GM23338 (cell line): ENCODE measurements at regions not wholly inside any gene's neighbourhood (a gene's known extent, or its start where the extent isn't known, plus 50 kb on each side); places are given as distances from the start of the nearest gene placed in this dataset.

Experiments
- ATAC-seq: fragments of 200-7000 bp; cut with Tn5 transposase; 3 replicates; pipeline ENCODE4 v1.9.1; 2020
- DNase-seq: peaks from one replicate; pipeline ENCODE4 v3.0.0-alpha.2; 2015; ENCODE audit warnings: low spot score
- H2AFZ ChIP-seq: fragments of 200-600 bp; sonication (generic); 2 replicates; pipeline ENCODE4 v1.8.0; 2016; ENCODE audit warnings: antibody characterized with exemption, mild to moderate bottlenecking, moderate library complexity
- H3F3A ChIP-seq: fragments of 200-600 bp; sonication (generic); replicated peaks from 2 replicates; pipeline ENCODE4 v1.8.0; 2017; ENCODE audit warnings: antibody characterized with exemption, mixed run types, low read depth
- H3K27ac ChIP-seq: fragments of 200-600 bp; sonication (generic); 2 replicates; pipeline ENCODE4 v1.6.1; 2016; ENCODE audit warnings: low read depth
- H3K27me3 ChIP-seq: fragments of 200-600 bp; sonication (generic); 2 replicates; pipeline ENCODE4 v1.8.0; 2016; ENCODE audit warnings: mild to moderate bottlenecking, mixed run types, moderate library complexity; ENCODE audit not compliant: insufficient read depth
- H3K36me3 ChIP-seq: fragments of 200-600 bp; sonication (generic); 2 replicates; pipeline ENCODE4 v1.8.0; 2016; ENCODE audit warnings: mild to moderate bottlenecking; ENCODE audit not compliant: insufficient read depth
- H3K4me1 ChIP-seq: fragments of 200-600 bp; sonication (generic); 2 replicates; pipeline ENCODE4 v1.8.0; 2016; ENCODE audit warnings: mild to moderate bottlenecking, moderate library complexity; ENCODE audit not compliant: insufficient read depth
- H3K4me2 ChIP-seq: fragments of 200-600 bp; sonication (generic); 2 replicates; pipeline ENCODE4 v1.7.1; 2017; ENCODE audit warnings: mixed run types
- H3K4me3 ChIP-seq: fragments of 200-600 bp; sonication (generic); 2 replicates; pipeline ENCODE4 v1.6.1; 2016; ENCODE audit warnings: mixed run types
- H3K79me2 ChIP-seq: fragments of 200-600 bp; sonication (generic); replicated peaks from 2 replicates; pipeline ENCODE4 v1.8.0; 2017; ENCODE audit warnings: mild to moderate bottlenecking; ENCODE audit not compliant: insufficient read depth
- H3K9me2 ChIP-seq: fragments of 200-600 bp; sonication (generic); 2 replicates; pipeline ENCODE4 v1.8.0; 2017; ENCODE audit not compliant: insufficient read depth
- H4K20me1 ChIP-seq: fragments of 200-600 bp; sonication (generic); replicated peaks from 2 replicates; pipeline ENCODE4 v1.8.0; 2017; ENCODE audit warnings: mild to moderate bottlenecking; ENCODE audit not compliant: insufficient read depth
- H3K27ac Mint-ChIP-seq: 2 replicates; pipeline ENCODE4 v1.8.0; 2020; ENCODE audit warnings: inconsistent platforms, mild to moderate bottlenecking, moderate library complexity, mixed read lengths
- H3K27me3 Mint-ChIP-seq: 3 replicates; pipeline ENCODE4 v1.8.0; 2022; ENCODE audit warnings: low read depth, mild to moderate bottlenecking, moderate library complexity, mixed read lengths, inconsistent platforms; ENCODE audit not compliant: insufficient read depth, poor library complexity
- H3K36me3 Mint-ChIP-seq: 3 replicates; pipeline ENCODE4 v1.8.0; 2021; ENCODE audit warnings: low read depth, mild to moderate bottlenecking, inconsistent platforms, moderate library complexity, mixed read lengths
- H3K4me1 Mint-ChIP-seq: 3 replicates; pipeline ENCODE4 v1.8.0; 2020; ENCODE audit warnings: mild to moderate bottlenecking, inconsistent platforms, mixed read lengths
- H3K4me3 Mint-ChIP-seq: 3 replicates; pipeline ENCODE4 v1.8.0; 2021; ENCODE audit warnings: moderate library complexity, mild to moderate bottlenecking, inconsistent platforms, mixed read lengths
- H3K9me3 Mint-ChIP-seq: 3 replicates; pipeline ENCODE4 v1.8.0; 2020; ENCODE audit warnings: moderate library complexity, mild to moderate bottlenecking, inconsistent platforms, mixed read lengths
- EZH2 ChIP-seq: fragments of 200-600 bp; sonication (generic); IDR thresholded peaks from one replicate; pipeline ENCODE4 v1.8.0; 2017; ENCODE audit warnings: antibody characterized with exemption, mild to moderate bottlenecking, low read depth; ENCODE audit not compliant: unreplicated experiment
- NANOG ChIP-seq: IDR thresholded peaks from 2 replicates; pipeline ENCODE4 v1.6.1; 2016; ENCODE audit warnings: antibody characterized with exemption, borderline replicate concordance
- POLR2AphosphoS5 ChIP-seq: IDR thresholded peaks from 2 replicates; pipeline ENCODE4 v1.6.1; 2016; ENCODE audit warnings: antibody characterized with exemption, low read depth
- ZNF114 ChIP-seq: fragments of 250-450 bp; sonication (Bioruptor Pico); IDR thresholded peaks from 2 replicates; pipeline ENCODE4 v1.5.0; 2020; ENCODE audit warnings: mild to moderate bottlenecking, moderate library complexity
- ZNF331 ChIP-seq: fragments of 250-450 bp; sonication (Bioruptor Pico); IDR thresholded peaks from 2 replicates; pipeline ENCODE4 v1.5.0; 2020; ENCODE audit warnings: low read depth, mild to moderate bottlenecking, moderate library complexity
- TF ChIP-seq, protein P1 (sequence below): IDR thresholded peaks from one replicate; pipeline ENCODE4 v1.6.1; 2018; ENCODE audit warnings: antibody characterized with exemption; ENCODE audit not compliant: unreplicated experiment
- TF ChIP-seq, protein P2 (sequence below), 2 experiments: fragments of 200-600 bp in 1 of 2; sonication (generic) in 1 of 2; conservative IDR thresholded peaks; 2 replicates each; pipeline versions ENCODE4 v1.5.1 to v1.6.1; 2016 to 2017; ENCODE audit warnings: antibody characterized with exemption in 2 of 2, low read depth in 2 of 2, mild to moderate bottlenecking in 2 of 2, moderate library complexity in 1 of 2
- TF ChIP-seq, protein P3 (sequence below): IDR thresholded peaks from 2 replicates; pipeline ENCODE4 v1.6.1; 2016; ENCODE audit warnings: antibody characterized with exemption

DNA sequence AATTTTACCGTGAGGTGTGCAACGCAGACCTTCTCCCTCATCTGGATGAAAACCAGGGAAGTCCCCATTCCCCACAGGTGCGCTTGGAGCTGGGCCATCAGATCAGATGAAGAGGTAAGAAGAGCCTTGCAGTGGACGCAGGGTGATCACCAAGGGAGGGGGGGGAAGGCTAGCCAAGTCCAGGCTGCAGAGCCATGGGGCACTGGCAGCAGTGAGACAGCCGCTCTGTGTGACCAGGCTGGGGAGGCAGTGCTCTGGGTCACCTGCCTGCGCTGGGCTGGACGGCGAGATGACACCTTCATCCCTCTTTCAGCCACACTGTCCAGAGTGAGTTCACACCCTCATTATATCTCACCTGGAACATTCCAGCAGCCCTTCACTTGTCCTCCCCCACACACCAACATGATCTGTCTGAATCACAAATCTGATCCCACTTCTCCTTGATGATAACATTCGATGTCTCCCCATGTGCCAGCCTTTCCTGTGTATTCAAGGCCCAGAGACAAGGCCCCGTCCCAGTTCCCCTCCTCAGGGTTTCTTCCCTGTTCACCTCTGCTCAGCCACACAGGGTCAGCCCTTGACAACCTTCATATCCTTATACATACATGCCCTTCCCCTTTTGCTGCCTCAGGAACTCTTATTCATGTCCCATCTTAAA lies 65.9 kb upstream of the VASH1 start (continued):
- TF ChIP-seq, protein P1, sequence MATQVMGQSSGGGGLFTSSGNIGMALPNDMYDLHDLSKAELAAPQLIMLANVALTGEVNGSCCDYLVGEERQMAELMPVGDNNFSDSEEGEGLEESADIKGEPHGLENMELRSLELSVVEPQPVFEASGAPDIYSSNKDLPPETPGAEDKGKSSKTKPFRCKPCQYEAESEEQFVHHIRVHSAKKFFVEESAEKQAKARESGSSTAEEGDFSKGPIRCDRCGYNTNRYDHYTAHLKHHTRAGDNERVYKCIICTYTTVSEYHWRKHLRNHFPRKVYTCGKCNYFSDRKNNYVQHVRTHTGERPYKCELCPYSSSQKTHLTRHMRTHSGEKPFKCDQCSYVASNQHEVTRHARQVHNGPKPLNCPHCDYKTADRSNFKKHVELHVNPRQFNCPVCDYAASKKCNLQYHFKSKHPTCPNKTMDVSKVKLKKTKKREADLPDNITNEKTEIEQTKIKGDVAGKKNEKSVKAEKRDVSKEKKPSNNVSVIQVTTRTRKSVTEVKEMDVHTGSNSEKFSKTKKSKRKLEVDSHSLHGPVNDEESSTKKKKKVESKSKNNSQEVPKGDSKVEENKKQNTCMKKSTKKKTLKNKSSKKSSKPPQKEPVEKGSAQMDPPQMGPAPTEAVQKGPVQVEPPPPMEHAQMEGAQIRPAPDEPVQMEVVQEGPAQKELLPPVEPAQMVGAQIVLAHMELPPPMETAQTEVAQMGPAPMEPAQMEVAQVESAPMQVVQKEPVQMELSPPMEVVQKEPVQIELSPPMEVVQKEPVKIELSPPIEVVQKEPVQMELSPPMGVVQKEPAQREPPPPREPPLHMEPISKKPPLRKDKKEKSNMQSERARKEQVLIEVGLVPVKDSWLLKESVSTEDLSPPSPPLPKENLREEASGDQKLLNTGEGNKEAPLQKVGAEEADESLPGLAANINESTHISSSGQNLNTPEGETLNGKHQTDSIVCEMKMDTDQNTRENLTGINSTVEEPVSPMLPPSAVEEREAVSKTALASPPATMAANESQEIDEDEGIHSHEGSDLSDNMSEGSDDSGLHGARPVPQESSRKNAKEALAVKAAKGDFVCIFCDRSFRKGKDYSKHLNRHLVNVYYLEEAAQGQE: no peak

DNA sequence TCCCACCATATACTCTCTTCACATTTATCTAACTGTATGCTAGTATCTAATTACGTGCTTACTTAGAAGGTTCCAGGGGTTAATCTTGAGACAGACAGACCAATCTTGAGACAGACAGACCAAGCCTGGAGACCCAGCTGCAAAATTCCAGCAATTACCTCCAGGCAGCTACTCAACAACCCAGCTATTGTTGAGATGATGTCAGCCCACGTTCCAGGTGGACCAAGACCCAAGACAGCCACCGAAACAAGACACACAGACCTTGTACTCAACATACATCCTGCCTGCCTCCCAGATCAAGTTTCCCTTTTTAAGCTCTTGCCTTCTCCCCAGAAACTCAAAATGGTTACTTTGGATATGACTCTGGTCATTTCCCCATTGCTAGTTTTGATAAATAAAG lies 64.9 kb upstream of the VASH1 start:
- no peaks in the 10 kb centered on the region for H4K20me1 ChIP-seq
- H3K4me3 ChIP-seq: no peak overlapping the region
- H3K27me3 ChIP-seq: no peaks in the 10 kb centered on the region
- no peaks in the 10 kb centered on the region for H3F3A ChIP-seq
- no peak overlapping the region for H3K27ac Mint-ChIP-seq
- no peaks in the 10 kb centered on the region for H3K36me3 Mint-ChIP-seq
- no peak overlapping the region for H3K4me3 Mint-ChIP-seq
- no peaks in the 10 kb centered on the region for H3K79me2 ChIP-seq
- H3K4me1 ChIP-seq: no peaks in the 10 kb centered on the region
- H3K4me1 Mint-ChIP-seq: no peaks in the 10 kb centered on the region
- DNase-seq: no peak
- H3K27ac ChIP-seq: no peak overlapping the region
- H3K36me3 ChIP-seq: no peaks in the 10 kb centered on the region
- H2AFZ ChIP-seq: no peak overlapping the region
- H3K9me2 ChIP-seq: no peaks in the 10 kb centered on the region
- H3K4me2 ChIP-seq: no peak overlapping the region
- ATAC-seq: no peak
- peaks cover 3% of the 10 kb centered on the region for H3K27me3 Mint-ChIP-seq
- H3K9me3 Mint-ChIP-seq: no peaks in the 10 kb centered on the region
- TF ChIP-seq, protein P2, sequence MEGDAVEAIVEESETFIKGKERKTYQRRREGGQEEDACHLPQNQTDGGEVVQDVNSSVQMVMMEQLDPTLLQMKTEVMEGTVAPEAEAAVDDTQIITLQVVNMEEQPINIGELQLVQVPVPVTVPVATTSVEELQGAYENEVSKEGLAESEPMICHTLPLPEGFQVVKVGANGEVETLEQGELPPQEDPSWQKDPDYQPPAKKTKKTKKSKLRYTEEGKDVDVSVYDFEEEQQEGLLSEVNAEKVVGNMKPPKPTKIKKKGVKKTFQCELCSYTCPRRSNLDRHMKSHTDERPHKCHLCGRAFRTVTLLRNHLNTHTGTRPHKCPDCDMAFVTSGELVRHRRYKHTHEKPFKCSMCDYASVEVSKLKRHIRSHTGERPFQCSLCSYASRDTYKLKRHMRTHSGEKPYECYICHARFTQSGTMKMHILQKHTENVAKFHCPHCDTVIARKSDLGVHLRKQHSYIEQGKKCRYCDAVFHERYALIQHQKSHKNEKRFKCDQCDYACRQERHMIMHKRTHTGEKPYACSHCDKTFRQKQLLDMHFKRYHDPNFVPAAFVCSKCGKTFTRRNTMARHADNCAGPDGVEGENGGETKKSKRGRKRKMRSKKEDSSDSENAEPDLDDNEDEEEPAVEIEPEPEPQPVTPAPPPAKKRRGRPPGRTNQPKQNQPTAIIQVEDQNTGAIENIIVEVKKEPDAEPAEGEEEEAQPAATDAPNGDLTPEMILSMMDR (conservative IDR thresholded peaks at IDR 0.05; ENCODE audit: low read depth in 2 of 2): no peak
- TF ChIP-seq, protein P1: no peak
- TF ChIP-seq, protein P3, sequence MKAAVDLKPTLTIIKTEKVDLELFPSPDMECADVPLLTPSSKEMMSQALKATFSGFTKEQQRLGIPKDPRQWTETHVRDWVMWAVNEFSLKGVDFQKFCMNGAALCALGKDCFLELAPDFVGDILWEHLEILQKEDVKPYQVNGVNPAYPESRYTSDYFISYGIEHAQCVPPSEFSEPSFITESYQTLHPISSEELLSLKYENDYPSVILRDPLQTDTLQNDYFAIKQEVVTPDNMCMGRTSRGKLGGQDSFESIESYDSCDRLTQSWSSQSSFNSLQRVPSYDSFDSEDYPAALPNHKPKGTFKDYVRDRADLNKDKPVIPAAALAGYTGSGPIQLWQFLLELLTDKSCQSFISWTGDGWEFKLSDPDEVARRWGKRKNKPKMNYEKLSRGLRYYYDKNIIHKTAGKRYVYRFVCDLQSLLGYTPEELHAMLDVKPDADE: no peak
- TF ChIP-seq POLR2AphosphoS5 (no peak), ZNF331 (CRISPR knock-in tag) (no peak), EZH2 (no peak), NANOG (no peak), ZNF114 (CRISPR knock-in tag) (no peak)
